Mesodermal cell (in vitro differentiated cells): ENCODE measurements at regions not wholly inside any gene's neighbourhood (a gene's known extent, or its start where the extent isn't known, plus 50 kb on each side); places are given as distances from the start of the nearest gene placed in this dataset.

Experiments used
- H3K27ac ChIP-seq: 2 replicates; pipeline ENCODE4 v1.7.0; 2013; ENCODE audit warnings: mild to moderate bottlenecking, low read depth, low read length, moderate library complexity; ENCODE audit not compliant: severe bottlenecking
- H3K36me3 ChIP-seq: 2 replicates; pipeline ENCODE4 v1.7.1; 2013; ENCODE audit warnings: mild to moderate bottlenecking, low read length, moderate library complexity; ENCODE audit not compliant: control insufficient read depth, insufficient read depth
- H3K4me1 ChIP-seq: one replicate; pipeline ENCODE4 v1.7.1; 2013; ENCODE audit warnings: mild to moderate bottlenecking, low read length; ENCODE audit not compliant: insufficient read depth, control insufficient read depth, poor library complexity, severe bottlenecking
- H3K4me3 ChIP-seq: 2 replicates; pipeline ENCODE4 v1.7.0; 2013; ENCODE audit warnings: low read length, control low read depth, mild to moderate bottlenecking; ENCODE audit not compliant: insufficient read depth, poor library complexity, severe bottlenecking; ENCODE audit errors: extremely low read depth
- H3K9me3 ChIP-seq: 2 replicates; pipeline ENCODE4 v1.7.1; 2013; ENCODE audit warnings: mild to moderate bottlenecking, low read length, moderate library complexity; ENCODE audit not compliant: control insufficient read depth
- WGBS, 2 experiments: methylation state at CpG; one replicate each; pipeline ENCODE4 v1.1.5; 2013; ENCODE audit warnings: missing lambda C conversion rate in 2 of 2; ENCODE audit not compliant: insufficient coverage in 2 of 2; 5-methylcytosine and 5-hydroxymethylcytosine counted together

DNA sequence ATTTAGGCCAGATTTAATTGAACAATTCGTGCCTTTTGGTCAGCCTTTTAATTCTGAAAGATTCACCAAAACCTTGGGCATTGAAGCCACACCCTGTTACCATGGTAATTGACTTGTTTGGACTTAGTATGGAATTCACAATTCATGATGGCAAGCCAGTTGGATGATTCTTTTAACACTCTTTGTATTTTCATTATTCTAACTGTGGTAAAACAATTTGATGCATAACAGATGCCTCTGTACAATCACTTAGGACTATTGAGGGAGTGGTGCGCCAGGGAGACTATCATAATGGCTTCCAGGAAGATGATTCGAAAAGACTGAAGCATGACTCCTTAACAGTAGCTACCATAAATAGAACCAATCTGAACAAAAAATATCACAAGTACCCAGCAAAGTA is 381.1 kb upstream of the ADAMTS16 start:
- H3K27ac ChIP-seq = no peak overlapping the region
- H3K36me3 ChIP-seq = no peaks in the 10 kb centered on the region
- no peak overlapping the region for H3K4me3 ChIP-seq
- WGBS, 2 experiments = 81% methylated on average over 3 of the region's 3 CpGs; no CpG with 5 or more reads in 1 of the 2 experiments
- H3K9me3 ChIP-seq = no peaks in the 10 kb centered on the region
- H3K4me1 ChIP-seq = no peaks in the 10 kb centered on the region

DNA sequence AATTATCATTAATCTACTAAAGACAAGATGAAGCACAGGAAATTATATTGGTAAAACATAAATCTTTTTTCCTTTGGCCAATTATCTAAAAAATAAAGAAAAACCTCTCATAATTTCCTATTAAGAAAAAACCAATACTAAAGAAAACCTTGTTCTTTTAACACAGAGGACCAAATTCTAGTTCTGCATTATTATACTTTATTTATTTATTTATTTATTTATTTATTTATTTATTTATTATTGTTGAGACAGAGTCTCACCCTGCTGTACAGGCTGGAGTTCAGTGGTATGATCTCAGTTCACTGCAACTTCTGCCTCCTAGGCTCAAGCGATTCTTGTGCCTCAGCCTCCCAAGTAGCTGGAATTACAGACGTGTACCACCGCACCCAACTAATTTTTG is 377.8 kb upstream of the ADAMTS16 start:
- no peaks in the 10 kb centered on the region for H3K36me3 ChIP-seq
- WGBS, 2 experiments = 86 to 100% methylated on average over 2 to 3 of the region's 3 CpGs

DNA sequence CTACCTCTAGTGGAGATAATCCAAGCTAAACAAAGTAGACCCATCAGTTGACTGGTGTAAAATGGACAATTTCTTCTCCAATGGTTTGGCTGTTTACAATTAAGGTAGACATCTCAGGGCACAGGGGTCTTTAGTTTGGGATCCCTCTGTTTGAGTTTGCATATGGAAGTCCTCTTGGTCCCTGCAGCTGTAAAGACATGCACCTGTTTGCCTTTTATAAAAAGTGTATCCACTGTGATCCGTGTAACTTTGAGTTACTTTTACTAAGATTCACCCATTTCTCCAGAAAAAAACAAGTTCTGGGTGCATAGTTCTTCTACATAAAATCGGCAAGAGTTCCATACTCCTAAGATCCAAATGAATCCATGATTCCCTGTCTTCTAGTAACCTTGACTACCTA is 374.7 kb upstream of the ADAMTS16 start:
- 78 to 83% methylated on average over 1 to 2 of the region's 2 CpGs for WGBS, 2 experiments
- no peaks in the 10 kb centered on the region for H3K4me1 ChIP-seq
- no peaks in the 10 kb centered on the region for H3K9me3 ChIP-seq
- H3K27ac ChIP-seq = no peak overlapping the region
- H3K4me3 ChIP-seq = no peak overlapping the region
- H3K36me3 ChIP-seq = no peaks in the 10 kb centered on the region

More for the DNA sequence above, 377.8 kb upstream of the ADAMTS16 start:
- Histone ChIP-seq H3K4me1 (no peaks in the 10 kb centered on the region), H3K27ac (no peak overlapping the region), H3K4me3 (no peak overlapping the region), H3K9me3 (no peaks in the 10 kb centered on the region)

DNA sequence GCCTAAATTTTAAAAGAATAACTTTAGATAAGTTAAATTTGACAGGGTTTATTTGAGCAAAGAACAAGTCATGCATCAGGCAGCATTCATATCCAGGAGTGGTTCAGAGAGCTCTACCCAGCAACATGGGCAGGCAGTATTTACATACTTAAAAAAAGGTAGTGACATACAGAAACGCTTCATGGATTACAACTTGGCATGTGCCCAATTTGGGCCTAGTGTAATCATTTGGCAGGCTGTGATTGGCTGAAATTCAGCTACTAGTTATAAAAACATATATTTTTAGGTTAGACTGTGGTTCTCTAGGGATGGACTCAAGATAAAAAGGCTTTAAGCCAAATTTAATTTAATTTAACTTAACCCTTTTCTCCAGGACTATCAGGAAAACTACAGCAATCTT is 374.0 kb upstream of the ADAMTS16 start:
- Histone ChIP-seq H3K4me3 (no peak overlapping the region), H3K27ac (no peak overlapping the region), H3K9me3 (no peaks in the 10 kb centered on the region), H3K36me3 (no peaks in the 10 kb centered on the region), H3K4me1 (no peaks in the 10 kb centered on the region)
- no CpG with 5 or more reads among the region's 1 CpG for WGBS, 2 experiments

DNA sequence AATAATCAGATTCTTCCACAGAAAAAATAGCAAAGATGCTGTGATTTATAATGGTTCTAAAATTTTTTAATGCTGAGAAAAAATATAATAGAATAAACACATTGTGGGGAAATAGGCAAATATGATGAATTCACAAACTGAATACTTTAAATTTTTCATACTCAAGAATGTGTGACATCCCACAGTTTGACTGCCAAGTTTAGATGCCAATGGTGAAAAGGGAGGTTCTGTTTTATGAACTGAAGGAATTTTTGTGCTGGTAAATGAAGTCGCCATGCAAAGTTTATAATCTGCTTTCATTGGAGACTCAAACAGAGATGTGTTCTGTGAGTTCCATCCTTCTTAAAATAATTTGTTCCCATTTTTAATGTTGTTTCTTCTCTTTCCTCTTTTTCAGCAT is 367.5 kb upstream of the ADAMTS16 start:
- Histone ChIP-seq H3K27ac (no peak overlapping the region), H3K36me3 (no peaks in the 10 kb centered on the region), H3K4me3 (no peak overlapping the region), H3K9me3 (no peaks in the 10 kb centered on the region), H3K4me1 (no peaks in the 10 kb centered on the region)
- WGBS, 2 experiments = no CpG with 5 or more reads among the region's 1 CpG

DNA sequence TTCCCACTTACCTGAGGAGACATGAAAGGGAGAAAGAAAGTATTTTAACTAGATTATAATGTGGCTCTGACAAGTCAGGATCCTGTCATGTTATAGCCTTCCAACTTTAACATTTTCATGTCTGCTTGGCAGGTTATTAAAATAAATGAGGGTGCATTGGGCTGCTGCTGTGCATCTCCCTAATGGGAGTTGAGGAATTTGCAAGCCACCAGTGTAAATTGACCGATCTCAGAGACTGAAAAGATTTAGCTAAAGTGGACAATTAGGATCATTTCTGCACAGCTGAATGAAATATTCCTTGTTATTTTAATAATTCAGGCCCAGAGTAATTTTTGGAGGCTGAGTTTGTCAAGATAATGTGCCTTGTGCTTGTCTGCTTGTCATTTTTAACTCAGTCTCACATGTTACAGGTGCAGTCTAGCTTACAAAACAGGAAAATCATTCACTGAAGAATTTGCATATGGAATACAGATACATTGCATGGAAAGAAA is 366.3 kb upstream of the ADAMTS16 start:
- no peak overlapping the region for H3K27ac ChIP-seq
- no peaks in the 10 kb centered on the region for H3K9me3 ChIP-seq
- whole genome bisulfite sequencing, 2 experiments = 78% methylated on average over 1 of the region's 1 CpG; no CpG with 5 or more reads in 1 of the 2 experiments
- no peak overlapping the region for H3K4me3 ChIP-seq
- no peaks in the 10 kb centered on the region for H3K4me1 ChIP-seq
- no peaks in the 10 kb centered on the region for H3K36me3 ChIP-seq

DNA sequence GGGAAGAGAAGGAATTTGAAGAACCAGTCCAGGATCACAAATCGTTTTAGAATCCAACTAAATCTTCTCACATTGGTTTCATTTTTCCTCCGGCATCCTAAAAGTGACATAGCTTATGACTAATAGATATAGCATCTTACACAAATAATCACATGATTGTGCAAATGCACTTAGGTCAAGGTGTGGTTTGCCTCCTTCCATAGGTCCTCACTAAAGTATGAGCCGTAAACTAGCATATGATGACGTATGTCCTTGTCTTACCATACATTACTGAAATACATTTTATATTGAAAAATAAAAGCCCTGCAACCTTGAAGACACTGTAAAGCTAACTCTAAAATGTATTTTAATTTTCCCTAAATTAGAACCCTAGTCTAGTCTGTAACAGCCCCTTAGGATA is 362.7 kb upstream of the ADAMTS16 start:
- Histone ChIP-seq H3K4me3 (no peak overlapping the region), H3K4me1 (peaks cover 6% of the 10 kb centered on the region), H3K36me3 (no peaks in the 10 kb centered on the region), H3K27ac (no peak overlapping the region), H3K9me3 (no peaks in the 10 kb centered on the region)
- WGBS, 2 experiments = no CpG with 5 or more reads among the region's 4 CpGs

DNA sequence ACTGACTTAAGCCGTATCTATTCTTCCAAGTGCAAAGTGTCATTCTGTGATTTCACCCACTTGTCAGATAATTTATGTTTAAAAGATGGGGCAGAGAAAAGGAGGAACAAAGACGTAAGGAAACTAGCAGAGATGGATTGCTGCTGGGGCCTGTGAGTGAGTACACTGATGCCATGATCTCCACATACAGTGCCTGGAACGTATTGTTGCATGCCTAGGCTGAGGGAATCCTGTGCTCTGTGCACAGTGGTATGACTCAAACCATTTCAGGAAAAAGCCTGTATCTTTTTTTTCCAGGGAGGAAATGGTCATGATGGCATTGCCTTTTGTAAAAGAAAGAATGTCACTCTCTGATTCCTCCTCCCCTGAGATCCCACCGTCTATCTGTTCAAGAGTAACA is 359.5 kb upstream of the ADAMTS16 start:
- Histone ChIP-seq H3K36me3 (no peaks in the 10 kb centered on the region), H3K4me1 (peaks cover 6% of the 10 kb centered on the region), H3K27ac (no peak overlapping the region), H3K4me3 (no peak overlapping the region), H3K9me3 (no peaks in the 10 kb centered on the region)
- WGBS, 2 experiments = 75 to 92% methylated on average over 2 to 3 of the region's 4 CpGs

DNA sequence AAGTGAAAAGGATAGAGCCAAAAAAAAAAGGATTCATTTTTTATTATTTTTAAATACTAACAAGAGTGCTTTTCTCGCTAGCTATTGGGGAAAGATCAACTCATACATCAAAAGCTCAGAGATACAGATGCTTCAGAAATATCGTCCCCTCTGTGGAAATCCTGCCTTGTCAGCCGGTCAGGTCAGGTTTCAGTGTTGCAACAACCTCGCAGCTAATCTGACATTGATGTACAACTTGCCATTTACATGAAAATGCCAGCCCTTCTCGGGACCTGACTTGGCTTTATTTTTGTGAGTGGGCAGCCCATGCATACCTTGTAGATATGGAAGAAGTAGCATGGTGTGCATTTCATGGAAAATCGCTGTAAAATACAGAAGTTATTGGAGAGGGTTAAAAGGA is 358.8 kb upstream of the ADAMTS16 start:
- H3K36me3 ChIP-seq = no peaks in the 10 kb centered on the region
- H3K4me3 ChIP-seq = no peak overlapping the region
- 67 to 68% methylated on average over 5 of the region's 6 CpGs for WGBS, 2 experiments
- H3K27ac ChIP-seq = no peak overlapping the region
- H3K9me3 ChIP-seq = no peaks in the 10 kb centered on the region
- peaks cover 6% of the 10 kb centered on the region for H3K4me1 ChIP-seq

DNA sequence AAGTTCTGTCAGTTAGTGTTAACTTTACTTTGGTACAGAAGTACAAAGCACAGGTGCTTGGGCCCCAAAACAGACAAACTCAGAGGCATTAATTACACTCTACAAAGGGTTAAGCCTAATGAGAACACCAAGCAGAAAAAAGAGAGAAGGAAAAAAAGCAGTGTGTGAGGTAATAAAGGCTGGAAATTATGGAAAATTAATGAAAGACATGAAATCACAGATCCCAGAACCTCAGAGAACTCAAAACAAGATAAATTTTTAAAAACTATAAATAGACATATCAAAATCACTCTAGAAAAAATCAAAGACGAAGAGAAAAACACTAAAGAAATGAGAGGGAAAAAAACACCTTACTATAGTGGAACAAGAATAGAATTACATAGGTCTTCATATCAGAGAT is 354.2 kb upstream of the ADAMTS16 start:
- H3K9me3 ChIP-seq = no peaks in the 10 kb centered on the region
- whole genome bisulfite sequencing, 2 experiments = no CpG with 5 or more reads among the region's 1 CpG

DNA sequence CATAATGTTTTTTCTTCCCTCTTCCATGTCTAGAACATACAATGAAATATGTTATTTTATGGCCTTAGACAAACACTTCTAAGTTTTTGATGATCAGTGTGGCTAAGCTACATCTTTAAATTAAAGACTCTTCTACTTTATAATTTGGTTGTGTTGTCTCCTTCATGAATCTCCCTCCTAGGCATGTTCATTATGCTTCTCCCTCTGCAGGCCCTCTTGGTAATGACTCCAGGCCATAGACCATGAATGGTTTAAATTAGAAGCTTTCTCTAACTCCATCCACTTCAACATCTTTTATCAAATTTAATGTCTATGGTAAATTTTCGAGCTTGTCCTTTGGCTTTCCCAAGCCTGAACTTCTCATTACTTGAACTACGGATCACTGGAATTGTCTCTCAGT is 342.7 kb upstream of the ADAMTS16 start:
- 80 to 83% methylated on average over 1 of the region's 2 CpGs for WGBS, 2 experiments
- H3K9me3 ChIP-seq = no peaks in the 10 kb centered on the region
- H3K4me1 ChIP-seq = peaks cover 3% of the 10 kb centered on the region
- H3K27ac ChIP-seq = no peak overlapping the region
- no peak overlapping the region for H3K4me3 ChIP-seq
- no peaks in the 10 kb centered on the region for H3K36me3 ChIP-seq

More for the DNA sequence above, 354.2 kb upstream of the ADAMTS16 start:
- Histone ChIP-seq H3K36me3 (no peaks in the 10 kb centered on the region), H3K4me1 (peaks cover 4% of the 10 kb centered on the region), H3K27ac (no peak overlapping the region), H3K4me3 (no peak overlapping the region)
